A549 (cell line): ENCODE measurements at regions not wholly inside any gene's neighbourhood (a gene's known extent, or its start where the extent isn't known, plus 50 kb on each side); places are given as distances from the start of the nearest gene placed in this dataset.

ENCODE experiments used
- ATAC-seq, 2 experiments: fragments of 200-7000 bp in 1 of 2; fragments of >200 bp in 1 of 2; cut with Nextera tagmentation in 1 of 2; cut with Tn5 transposase in 1 of 2; 3 replicates each; pipeline versions ENCODE4 v1.8.0 to v1.9.1; 2018 to 2020; ENCODE audit warnings: mild to moderate bottlenecking in 1 of 2, moderate library complexity in 1 of 2
- CTCF ChIA-PET: fragments of 300-600 bp; sonication (Branson Sonifier 250); formaldehyde crosslinking; extraction: SDS; loops from one replicate; lab custom pipeline; 2021; ENCODE audit warnings: antibody characterized with exemption, inconsistent platforms; lab: Yijun Ruan, JAX
- POLR2A ChIA-PET: fragments of 350-600 bp; formaldehyde crosslinking; extraction: SDS; loops from one replicate; lab custom pipeline; 2021; ENCODE audit warnings: antibody characterized with exemption, inconsistent platforms; lab: Yijun Ruan, JAX
- DNase-seq, 2 experiments: peaks; one replicate each; pipeline versions ENCODE4 v3.0.0 to v3.0.0-alpha.2; 2011 to 2016; ENCODE audit warnings: low read depth in 1 of 2, low spot score in 1 of 2
- FAIRE-seq: peaks from 2 replicates; lab custom pipeline; 2011; peaks lifted over from hg19 to GRCh38; lab: Jason Lieb, UNC
- H3K27ac ChIP-seq, 2 experiments: fragments of >200 bp; sonication (Bioruptor Twin); formaldehyde crosslinking; 3 replicates each; pipeline ENCODE4 v1.5.1; 2016 to 2017
- H3K4me1 ChIP-seq: fragments of >200 bp; sonication (Bioruptor Twin); formaldehyde crosslinking; 3 replicates; pipeline ENCODE4 v1.6.1; 2016
- H3K4me2 ChIP-seq: fragments of >200 bp; sonication (Bioruptor Twin); formaldehyde crosslinking; 3 replicates; pipeline ENCODE4 v1.6.1; 2016
- H3K4me3 ChIP-seq: fragments of >200 bp; sonication (Bioruptor Twin); formaldehyde crosslinking; 3 replicates; pipeline ENCODE4 v1.5.1; 2016
- H3K9me3 ChIP-seq: fragments of >200 bp; sonication (Bioruptor Twin); formaldehyde crosslinking; 3 replicates; pipeline ENCODE4 v1.6.1; 2016
- BHLHE40 ChIP-seq: IDR thresholded peaks from 2 replicates; pipeline ENCODE4 v1.6.1; 2012; ENCODE audit warnings: low read depth, low read length, inconsistent platforms
- CEBPB ChIP-seq, 2 experiments: fragments of >200 bp in 1 of 2; sonication (Bioruptor Twin) in 1 of 2; formaldehyde crosslinking in 1 of 2; IDR thresholded peaks; 2 replicates each; pipeline ENCODE4 v1.6.1; 2012 to 2016
- CHD4 ChIP-seq: fragments of 200-600 bp; sonication (generic); IDR thresholded peaks from 2 replicates; pipeline ENCODE4 v1.6.1; 2016; ENCODE audit warnings: antibody characterized with exemption, mild to moderate bottlenecking, borderline replicate concordance
- FOSB ChIP-seq: fragments of 250-450 bp; sonication (Bioruptor Pico); IDR thresholded peaks from 2 replicates; pipeline ENCODE4 v1.5.0; 2020; ENCODE audit warnings: mild to moderate bottlenecking, moderate library complexity
- FOSL2 ChIP-seq, 2 experiments: fragments of 450-650 bp in 1 of 2; fragments of >200 bp in 1 of 2; sonication (Bioruptor Twin) in 1 of 2; formaldehyde crosslinking; IDR thresholded peaks; 2 replicates each; pipeline versions ENCODE4 v1.5.0 to v1.6.1; 2016 to 2020; ENCODE audit warnings: mild to moderate bottlenecking in 1 of 2, moderate library complexity in 1 of 2
- KDM1A ChIP-seq: fragments of 200-600 bp; sonication (generic); IDR thresholded peaks from 2 replicates; pipeline ENCODE4 v1.6.1; 2016; ENCODE audit warnings: low read depth, mild to moderate bottlenecking
- MYC ChIP-seq: IDR thresholded peaks from 2 replicates; pipeline ENCODE4 v1.6.1; 2012; ENCODE audit warnings: mild to moderate bottlenecking, inconsistent platforms, low read length, improper control_type of control experiment, borderline replicate concordance
- PHF8 ChIP-seq: fragments of 200-600 bp; sonication (generic); IDR thresholded peaks from 2 replicates; pipeline ENCODE4 v1.6.1; 2016; ENCODE audit warnings: low read depth, mild to moderate bottlenecking, antibody characterized with exemption, moderate library complexity, borderline replicate concordance
- POLR2A ChIP-seq: IDR thresholded peaks from 2 replicates; pipeline ENCODE4 v1.6.1; 2012; ENCODE audit warnings: mild to moderate bottlenecking, low read length
- POLR2AphosphoS2 ChIP-seq: conservative IDR thresholded peaks from 2 replicates; pipeline ENCODE4 v1.6.1; 2012; ENCODE audit warnings: low read length, improper control_type of control experiment, inconsistent platforms
- RNF2 ChIP-seq: fragments of 200-600 bp; sonication (generic); IDR thresholded peaks from 2 replicates; pipeline ENCODE4 v1.6.1; 2016; ENCODE audit warnings: low read depth, mild to moderate bottlenecking, antibody characterized with exemption, moderate library complexity, borderline replicate concordance
- TP53 ChIP-seq: fragments of 250-450 bp; sonication (Bioruptor Pico); IDR thresholded peaks from 2 replicates; pipeline ENCODE4 v1.5.0; 2021; ENCODE audit warnings: mild to moderate bottlenecking, moderate library complexity
- ZSCAN20 ChIP-seq: fragments of 250-450 bp; sonication (Bioruptor Pico); IDR thresholded peaks from 2 replicates; pipeline ENCODE4 v1.8.0; 2022; ENCODE audit warnings: mild to moderate bottlenecking, moderate library complexity
- WGBS: methylation state at CpG from one replicate; pipeline ENCODE4 v1.1.6; 2017; ENCODE audit errors: missing lambda C conversion rate; 5-methylcytosine and 5-hydroxymethylcytosine counted together
- TF ChIP-seq, protein P1 (sequence below): fragments of 150-350 bp; IDR thresholded peaks from 2 replicates; pipeline ENCODE4 v1.6.1; 2014; ENCODE audit warnings: low read depth, mild to moderate bottlenecking, low read length
- TF ChIP-seq, protein P2 (sequence below): fragments of 250-450 bp; sonication (Bioruptor Pico); IDR thresholded peaks from 2 replicates; pipeline ENCODE4 v1.5.0; 2021; ENCODE audit warnings: mild to moderate bottlenecking, moderate library complexity, borderline replicate concordance
- TF ChIP-seq, protein P3 (sequence below): fragments of >200 bp; sonication (Bioruptor Twin); formaldehyde crosslinking; IDR thresholded peaks from 3 replicates; pipeline ENCODE4 v1.6.1; 2016

DNA sequence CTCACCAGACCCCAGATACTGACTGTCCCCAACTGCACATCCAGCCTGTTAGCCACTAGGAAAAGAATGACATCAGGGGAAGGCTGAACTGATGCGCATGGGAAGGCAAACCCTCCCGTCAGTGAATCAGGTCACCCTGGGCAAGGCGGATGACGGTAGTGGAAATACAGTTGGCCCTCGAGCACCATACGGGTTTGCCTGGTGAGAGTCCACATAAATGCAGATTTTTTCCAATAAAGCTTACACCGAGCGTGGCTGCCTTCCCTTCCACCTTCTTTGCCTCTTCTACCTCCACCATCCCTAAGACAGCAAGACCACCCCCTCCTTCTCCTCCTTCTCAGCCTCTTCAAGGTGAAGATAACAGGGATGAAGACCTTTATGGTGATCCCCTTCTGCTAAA is 236.1 kb upstream of the TNRC6C start:
- 68% methylated on average over 8 of the region's 8 CpGs for WGBS
- CTCF ChIA-PET: no interaction called here
- Histone ChIP-seq H3K4me1 (no peaks in the 10 kb centered on the region), H3K4me3 (no peak overlapping the region)
- TF ChIP-seq MYC (no peak), TP53 (CRISPR knock-in tag) (no peak), FOSL2 (IDR thresholded peaks at IDR 0.05) (no peak), FOSL2 (CRISPR knock-in tag; IDR thresholded peaks at IDR 0.05) (no peak), CEBPB (IDR thresholded peaks at IDR 0.05) (no peak), CHD4 (no peak), FOSB (CRISPR knock-in tag) (no peak), ZSCAN20 (CRISPR knock-in tag) (no peak), POLR2A (no peak), BHLHE40 (no peak), POLR2AphosphoS2 (no peak), PHF8 (no peak)
- TF ChIP-seq, protein P1, sequence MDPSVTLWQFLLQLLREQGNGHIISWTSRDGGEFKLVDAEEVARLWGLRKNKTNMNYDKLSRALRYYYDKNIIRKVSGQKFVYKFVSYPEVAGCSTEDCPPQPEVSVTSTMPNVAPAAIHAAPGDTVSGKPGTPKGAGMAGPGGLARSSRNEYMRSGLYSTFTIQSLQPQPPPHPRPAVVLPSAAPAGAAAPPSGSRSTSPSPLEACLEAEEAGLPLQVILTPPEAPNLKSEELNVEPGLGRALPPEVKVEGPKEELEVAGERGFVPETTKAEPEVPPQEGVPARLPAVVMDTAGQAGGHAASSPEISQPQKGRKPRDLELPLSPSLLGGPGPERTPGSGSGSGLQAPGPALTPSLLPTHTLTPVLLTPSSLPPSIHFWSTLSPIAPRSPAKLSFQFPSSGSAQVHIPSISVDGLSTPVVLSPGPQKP: no peak
- TF ChIP-seq, protein P2, sequence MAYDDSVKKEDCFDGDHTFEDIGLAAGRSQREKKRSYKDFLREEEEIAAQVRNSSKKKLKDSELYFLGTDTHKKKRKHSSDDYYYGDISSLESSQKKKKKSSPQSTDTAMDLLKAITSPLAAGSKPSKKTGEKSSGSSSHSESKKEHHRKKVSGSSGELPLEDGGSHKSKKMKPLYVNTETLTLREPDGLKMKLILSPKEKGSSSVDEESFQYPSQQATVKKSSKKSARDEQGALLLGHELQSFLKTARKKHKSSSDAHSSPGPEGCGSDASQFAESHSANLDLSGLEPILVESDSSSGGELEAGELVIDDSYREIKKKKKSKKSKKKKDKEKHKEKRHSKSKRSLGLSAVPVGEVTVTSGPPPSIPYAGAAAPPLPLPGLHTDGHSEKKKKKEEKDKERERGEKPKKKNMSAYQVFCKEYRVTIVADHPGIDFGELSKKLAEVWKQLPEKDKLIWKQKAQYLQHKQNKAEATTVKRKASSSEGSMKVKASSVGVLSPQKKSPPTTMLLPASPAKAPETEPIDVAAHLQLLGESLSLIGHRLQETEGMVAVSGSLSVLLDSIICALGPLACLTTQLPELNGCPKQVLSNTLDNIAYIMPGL: no peak
- TF ChIP-seq, protein P3, sequence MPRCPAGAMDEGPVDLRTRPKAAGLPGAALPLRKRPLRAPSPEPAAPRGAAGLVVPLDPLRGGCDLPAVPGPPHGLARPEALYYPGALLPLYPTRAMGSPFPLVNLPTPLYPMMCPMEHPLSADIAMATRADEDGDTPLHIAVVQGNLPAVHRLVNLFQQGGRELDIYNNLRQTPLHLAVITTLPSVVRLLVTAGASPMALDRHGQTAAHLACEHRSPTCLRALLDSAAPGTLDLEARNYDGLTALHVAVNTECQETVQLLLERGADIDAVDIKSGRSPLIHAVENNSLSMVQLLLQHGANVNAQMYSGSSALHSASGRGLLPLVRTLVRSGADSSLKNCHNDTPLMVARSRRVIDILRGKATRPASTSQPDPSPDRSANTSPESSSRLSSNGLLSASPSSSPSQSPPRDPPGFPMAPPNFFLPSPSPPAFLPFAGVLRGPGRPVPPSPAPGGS: no peak
- TF ChIP-seq, all 56 proteins: peak for 0
- no peak for ATAC-seq
- H3K9me3 ChIP-seq: peaks cover 2% of the 10 kb centered on the region; the same call in 1 of the 3 replicates
- H3K4me2 ChIP-seq: no peak overlapping the region
- DNase-seq: no peak
- POLR2A ChIA-PET: no interaction called here
- no peak overlapping the region for H3K27ac ChIP-seq
- no peak for FAIRE-seq

DNA sequence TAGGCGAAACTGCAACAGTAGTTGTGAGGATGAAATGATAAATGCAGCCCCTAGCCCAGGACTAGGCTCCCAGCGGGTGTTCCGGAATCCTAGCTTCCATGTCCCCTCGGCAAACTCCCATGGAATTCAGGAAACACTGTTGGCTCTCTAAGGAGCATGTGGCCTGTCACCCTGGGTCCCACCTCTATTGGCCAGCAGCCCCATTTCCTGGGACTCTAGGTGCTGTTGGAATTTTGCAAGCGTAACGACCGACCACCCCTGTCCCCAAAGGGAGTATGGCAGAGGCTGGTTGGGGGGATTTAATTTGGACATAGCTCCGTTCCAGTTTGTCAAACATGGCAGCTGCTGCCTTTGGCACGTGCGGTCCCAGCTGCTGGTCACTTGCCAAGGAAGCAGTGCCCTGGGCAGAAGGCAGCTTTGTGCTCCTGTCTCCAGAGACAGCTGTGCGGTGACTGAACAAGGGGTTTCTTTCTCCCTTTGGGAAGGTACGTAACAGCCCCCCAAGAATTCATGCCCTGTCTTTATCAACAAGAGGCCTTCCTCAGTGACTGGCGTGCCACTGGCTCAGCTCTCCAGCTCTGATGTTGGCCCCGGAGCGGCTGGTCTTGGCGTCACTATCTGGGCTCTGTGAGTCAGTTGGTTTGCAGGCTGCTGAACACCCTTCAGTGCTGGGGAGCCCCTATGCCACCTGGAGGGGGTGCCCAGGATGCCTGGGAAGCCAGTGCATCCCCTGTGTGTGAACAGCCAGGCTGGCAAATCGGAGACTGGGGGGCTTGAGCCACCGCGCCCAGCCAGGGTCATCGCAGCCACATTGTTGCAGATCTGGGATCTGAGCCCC is 235.2 kb upstream of the TNRC6C start:
- Histone ChIP-seq H3K9me3 (no peaks in the 10 kb centered on the region), H3K4me2 (no peak overlapping the region), H3K27ac (no peak overlapping the region), H3K4me1 (no peaks in the 10 kb centered on the region)
- WGBS: 75% methylated on average over 20 of the region's 20 CpGs
- CTCF ChIA-PET: interaction anchor here (0.6 to 0.8 kb wide), 2 partner anchors 10 to 584 kb away, joined by 3 to 4 read pairs; no protein-coding TSS in a partner anchor
- POLR2A ChIA-PET: no interaction called here
- TF ChIP-seq RNF2 (no peak), KDM1A (no peak), CHD4 (no peak)
- TF ChIP-seq, all 56 proteins: peak for 0
- no peak overlapping the region for H3K4me3 ChIP-seq
- FAIRE-seq (no peak), ATAC-seq (no peak), DNase-seq (no peak)
